ENCODE measurements at regions not wholly inside any gene's neighbourhood (a gene's known extent, or its start where the extent isn't known, plus 50 kb on each side); places are given as distances from the start of the nearest gene placed in this dataset.

- no peaks in the 10 kb centered on the region for H3K9me2 ChIP-seq (ENCODE audit: insufficient read depth, low read length)
- H2AFZ ChIP-seq (ENCODE audit: low read depth, low read length), result no peak overlapping the region
- H3F3A ChIP-seq (ENCODE audit: insufficient read depth, low read length, poor library complexity, severe bottlenecking), result no peaks in the 10 kb centered on the region
- H3K9me3 ChIP-seq (ENCODE audit: low read length), result no peaks in the 10 kb centered on the region
- H3K27ac ChIP-seq (ENCODE audit: low read length), result no peak overlapping the region
- no peak for TF ChIP-seq MXI1 (conservative IDR thresholded peaks at IDR 0.05; ENCODE audit: poor library complexity, severe bottlenecking)
- TF ChIP-seq, protein P1, sequence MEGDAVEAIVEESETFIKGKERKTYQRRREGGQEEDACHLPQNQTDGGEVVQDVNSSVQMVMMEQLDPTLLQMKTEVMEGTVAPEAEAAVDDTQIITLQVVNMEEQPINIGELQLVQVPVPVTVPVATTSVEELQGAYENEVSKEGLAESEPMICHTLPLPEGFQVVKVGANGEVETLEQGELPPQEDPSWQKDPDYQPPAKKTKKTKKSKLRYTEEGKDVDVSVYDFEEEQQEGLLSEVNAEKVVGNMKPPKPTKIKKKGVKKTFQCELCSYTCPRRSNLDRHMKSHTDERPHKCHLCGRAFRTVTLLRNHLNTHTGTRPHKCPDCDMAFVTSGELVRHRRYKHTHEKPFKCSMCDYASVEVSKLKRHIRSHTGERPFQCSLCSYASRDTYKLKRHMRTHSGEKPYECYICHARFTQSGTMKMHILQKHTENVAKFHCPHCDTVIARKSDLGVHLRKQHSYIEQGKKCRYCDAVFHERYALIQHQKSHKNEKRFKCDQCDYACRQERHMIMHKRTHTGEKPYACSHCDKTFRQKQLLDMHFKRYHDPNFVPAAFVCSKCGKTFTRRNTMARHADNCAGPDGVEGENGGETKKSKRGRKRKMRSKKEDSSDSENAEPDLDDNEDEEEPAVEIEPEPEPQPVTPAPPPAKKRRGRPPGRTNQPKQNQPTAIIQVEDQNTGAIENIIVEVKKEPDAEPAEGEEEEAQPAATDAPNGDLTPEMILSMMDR (IDR thresholded peaks at IDR 0.05; ENCODE audit: poor library complexity, severe bottlenecking), result no peak
- no peak for TF ChIP-seq RAD21 (conservative IDR thresholded peaks at IDR 0.05)
- TF ChIP-seq POLR2AphosphoS5 (IDR thresholded peaks at IDR 0.05), result no peak
- no peak for TF ChIP-seq TAF1 (IDR thresholded peaks at IDR 0.05; ENCODE audit: low read depth)
- TF ChIP-seq EZH2 (IDR thresholded peaks at IDR 0.05; ENCODE audit: borderline replicate concordance, insufficient read depth, low read length, poor library complexity, severe bottlenecking), result no peak
- TF ChIP-seq SMC3 (conservative IDR thresholded peaks at IDR 0.05; ENCODE audit: poor library complexity), result no peak
- no peak for TF ChIP-seq REST (IDR thresholded peaks at IDR 0.05; ENCODE audit: borderline replicate concordance)
- TF ChIP-seq EP300 (conservative IDR thresholded peaks at IDR 0.05; ENCODE audit: poor library complexity, severe bottlenecking), result no peak
- H3K79me2 ChIP-seq (replicated peaks; ENCODE audit: insufficient read depth, low read length), result no peaks in the 10 kb centered on the region
- no peak overlapping the region for H3K4me2 ChIP-seq (ENCODE audit: low read length)
- no peaks in the 10 kb centered on the region for H3K36me3 ChIP-seq (ENCODE audit: insufficient read depth, low read length)
- H4K20me1 ChIP-seq (ENCODE audit: insufficient read depth), result no peaks in the 10 kb centered on the region
- H3K27me3 ChIP-seq (ENCODE audit: insufficient read depth, low read depth, low read length), result no peaks in the 10 kb centered on the region
- no peak overlapping the region for H3K4me3 ChIP-seq (ENCODE audit: low read length)
- no peak overlapping the region for H3K9ac ChIP-seq (ENCODE audit: low read length)
Observed at GRCh38 chr4:123788577-123788976, 392.0 kb downstream of the SPRY1 start.

DNA sequence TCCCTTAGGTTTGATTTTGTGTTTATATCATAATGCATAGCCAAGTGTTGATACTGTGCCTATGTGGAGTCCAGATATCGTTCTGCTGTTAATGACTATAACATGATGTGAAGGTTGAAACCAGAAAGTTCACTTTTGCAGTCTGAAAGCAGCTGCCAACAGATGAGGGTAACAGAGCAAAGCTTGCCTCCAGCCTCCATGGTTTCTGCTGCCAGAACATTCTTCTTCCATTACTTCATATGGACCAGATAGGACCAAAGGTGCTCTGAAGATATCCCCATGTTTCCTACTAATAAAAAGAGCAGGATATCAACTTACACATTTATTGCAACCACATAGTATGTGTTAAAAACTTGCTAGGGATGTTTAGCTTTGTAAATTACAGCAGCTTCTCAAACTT is 394.1 kb downstream of the SPRY1 start:
- no peaks in the 10 kb centered on the region for H4K20me1 ChIP-seq (ENCODE audit: insufficient read depth)
- no peaks in the 10 kb centered on the region for H3K79me2 ChIP-seq (replicated peaks; ENCODE audit: insufficient read depth, low read length)
- H3K27ac ChIP-seq (ENCODE audit: low read length), result no peak overlapping the region
- no peak overlapping the region for H2AFZ ChIP-seq (ENCODE audit: low read depth, low read length)
- H3F3A ChIP-seq (ENCODE audit: insufficient read depth, low read length, poor library complexity, severe bottlenecking), result no peaks in the 10 kb centered on the region
- H3K9me3 ChIP-seq (ENCODE audit: low read length), result no peaks in the 10 kb centered on the region
- H3K27me3 ChIP-seq (ENCODE audit: insufficient read depth, low read depth, low read length), result no peaks in the 10 kb centered on the region
- H3K4me2 ChIP-seq (ENCODE audit: low read length), result no peak overlapping the region
- TF ChIP-seq POLR2AphosphoS5 (IDR thresholded peaks at IDR 0.05), result no peak
- TF ChIP-seq SMC3 (conservative IDR thresholded peaks at IDR 0.05; ENCODE audit: poor library complexity), result no peak
- no peak for TF ChIP-seq EP300 (conservative IDR thresholded peaks at IDR 0.05; ENCODE audit: poor library complexity, severe bottlenecking)
- no peak for TF ChIP-seq TAF1 (IDR thresholded peaks at IDR 0.05; ENCODE audit: low read depth)
- no peak for TF ChIP-seq REST (IDR thresholded peaks at IDR 0.05; ENCODE audit: borderline replicate concordance)
- no peak for TF ChIP-seq RAD21 (conservative IDR thresholded peaks at IDR 0.05)
- TF ChIP-seq EZH2 (IDR thresholded peaks at IDR 0.05; ENCODE audit: borderline replicate concordance, insufficient read depth, low read length, poor library complexity, severe bottlenecking), result no peak
- no peak for TF ChIP-seq MXI1 (conservative IDR thresholded peaks at IDR 0.05; ENCODE audit: poor library complexity, severe bottlenecking)
- TF ChIP-seq, protein P1 (IDR thresholded peaks at IDR 0.05; ENCODE audit: poor library complexity, severe bottlenecking), result no peak
- no peak overlapping the region for H3K4me3 ChIP-seq (ENCODE audit: low read length)
- H3K9ac ChIP-seq (ENCODE audit: low read length), result no peak overlapping the region
- no peaks in the 10 kb centered on the region for H3K9me2 ChIP-seq (ENCODE audit: insufficient read depth, low read length)
- no peaks in the 10 kb centered on the region for H3K36me3 ChIP-seq (ENCODE audit: insufficient read depth, low read length)

All from neural cell (in vitro differentiated cells).